AG10803 (cell line): ENCODE measurements at regions not wholly inside any gene's neighbourhood (a gene's known extent, or its start where the extent isn't known, plus 50 kb on each side); places are given as distances from the start of the nearest gene placed in this dataset.
"Not testable (repeated sequence)": the region's sequence is repeated elsewhere in the genome, so short reads cannot be mapped to it uniquely, and the experiment has no call there.

Experiments
- DNase-seq: peaks from one replicate; pipeline ENCODE4 v3.0.0; 2010; ENCODE audit warnings: low read depth
- H3K4me3 ChIP-seq: 2 replicates; pipeline ENCODE4 v1.5.1; 2011; ENCODE audit warnings: mild to moderate bottlenecking, low read length, control low read depth
- CTCF ChIP-seq: conservative IDR thresholded peaks from 2 replicates; pipeline ENCODE4 v1.5.1; 2011; ENCODE audit warnings: mild to moderate bottlenecking, low read length, control low read depth, inconsistent platforms

DNA sequence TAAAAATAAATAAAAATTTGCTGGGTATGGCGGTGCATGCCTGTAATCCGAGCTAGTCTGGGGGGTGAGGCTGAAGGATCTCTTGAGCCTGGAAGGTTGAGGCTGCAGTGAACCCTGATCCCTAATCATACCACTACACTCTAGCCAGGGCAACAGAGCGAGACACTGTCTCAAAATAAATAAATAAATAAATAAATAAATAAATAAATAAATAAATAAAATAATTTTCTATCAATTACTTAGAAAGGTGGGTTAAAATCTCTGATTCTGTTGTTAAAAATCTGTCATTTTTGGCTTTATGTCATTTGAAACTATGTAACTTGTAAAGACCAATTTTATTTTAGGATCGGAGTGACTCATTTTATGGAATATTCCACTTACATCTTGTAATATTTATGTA lies 958.6 kb downstream of the NXPH1 start:
- DNase-seq = no peak
- no peak overlapping the region for H3K4me3 ChIP-seq
- no peak for TF ChIP-seq CTCF

- not testable (repeated sequence) for H3K4me3 ChIP-seq, DNase-seq
These were observed 971.0 kb downstream of the NXPH1 start for GRCh38 chr7:9404386-9404785.

DNA sequence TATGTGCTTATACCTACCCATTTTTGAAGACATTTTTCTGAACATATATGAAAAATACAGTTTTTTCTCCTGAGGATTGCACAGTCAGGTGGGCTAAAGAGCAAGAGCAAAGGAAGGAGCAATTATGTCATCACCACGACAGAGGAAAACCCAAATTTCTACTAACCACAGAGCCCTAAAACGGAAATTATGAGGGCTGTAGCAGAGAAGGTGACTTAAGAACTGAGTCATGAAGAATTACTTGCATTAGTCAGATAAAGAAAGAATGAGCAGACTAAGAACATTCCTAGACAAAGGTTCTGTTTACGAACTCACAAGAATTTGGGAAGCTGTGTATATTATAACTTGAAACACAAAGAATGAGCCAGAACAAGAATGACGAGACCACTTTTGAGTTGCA lies 974.4 kb downstream of the NXPH1 start:
- DNase-seq = no peak
- H3K4me3 ChIP-seq = no peak overlapping the region
- no peak for TF ChIP-seq CTCF

GRCh38 chr7:9453521-9453920 lies 1020.1 kb downstream of the NXPH1 start:
- no peak overlapping the region for H3K4me3 ChIP-seq
- no peak for DNase-seq

GRCh38 chr7:9488555-9488954 lies 1055.1 kb downstream of the NXPH1 start:
- peak; percentile 53 for DNase-seq
- no peak for TF ChIP-seq CTCF
- H3K4me3 ChIP-seq = no peak overlapping the region

More at GRCh38 chr7:9453521-9453920, 1020.1 kb downstream of the NXPH1 start:
- no peak for TF ChIP-seq CTCF

GRCh38 chr7:9498303-9498702 lies 1064.9 kb downstream of the NXPH1 start:
- no peak for TF ChIP-seq CTCF
- no peak overlapping the region for H3K4me3 ChIP-seq
- no peak for DNase-seq

DNA sequence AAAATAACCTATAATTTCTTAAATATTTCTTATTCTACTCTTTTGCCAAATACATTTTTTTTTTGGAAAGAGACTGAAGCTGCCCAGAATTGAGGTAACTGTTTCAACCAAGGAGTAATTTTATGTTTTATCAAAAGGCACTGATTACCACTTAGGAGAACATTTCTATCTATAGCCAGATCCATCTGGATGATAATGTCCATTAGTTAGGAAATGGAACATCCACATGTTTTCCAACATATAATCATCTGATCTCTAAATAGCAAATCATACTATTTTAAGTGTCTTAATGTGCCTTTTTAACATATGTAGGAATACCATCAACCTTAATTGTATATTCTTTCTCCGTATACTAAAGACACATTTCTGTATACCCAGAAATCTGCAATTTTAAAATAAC lies 1068.9 kb downstream of the NXPH1 start:
- no peak overlapping the region for H3K4me3 ChIP-seq
- no peak for TF ChIP-seq CTCF
- no peak for DNase-seq

DNA sequence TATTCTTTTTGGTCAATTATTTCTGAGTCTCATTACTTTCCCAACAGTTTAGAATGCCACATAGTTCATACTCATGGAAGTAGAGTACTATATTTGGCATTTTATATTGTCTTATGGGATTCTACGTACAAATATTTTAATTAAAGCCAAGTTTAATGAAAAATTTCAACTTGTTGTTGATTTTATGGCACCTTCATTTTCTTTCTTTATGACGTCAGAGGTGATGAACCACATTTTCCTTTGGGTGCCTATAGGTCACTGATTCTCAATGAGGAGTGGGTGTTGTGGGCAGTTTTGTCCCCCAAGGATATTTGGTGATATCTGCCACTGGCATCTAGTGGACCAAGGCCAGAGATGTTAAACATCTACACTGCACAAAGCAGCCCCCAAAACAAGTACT lies 1071.3 kb downstream of the NXPH1 start:
- no peak for DNase-seq

More for the DNA sequence above, 1071.3 kb downstream of the NXPH1 start:
- no peak overlapping the region for H3K4me3 ChIP-seq
- no peak for TF ChIP-seq CTCF
